ENCODE measurements at regions not wholly inside any gene's neighbourhood (a gene's known extent, or its start where the extent isn't known, plus 50 kb on each side); places are given as distances from the start of the nearest gene placed in this dataset.

DNA sequence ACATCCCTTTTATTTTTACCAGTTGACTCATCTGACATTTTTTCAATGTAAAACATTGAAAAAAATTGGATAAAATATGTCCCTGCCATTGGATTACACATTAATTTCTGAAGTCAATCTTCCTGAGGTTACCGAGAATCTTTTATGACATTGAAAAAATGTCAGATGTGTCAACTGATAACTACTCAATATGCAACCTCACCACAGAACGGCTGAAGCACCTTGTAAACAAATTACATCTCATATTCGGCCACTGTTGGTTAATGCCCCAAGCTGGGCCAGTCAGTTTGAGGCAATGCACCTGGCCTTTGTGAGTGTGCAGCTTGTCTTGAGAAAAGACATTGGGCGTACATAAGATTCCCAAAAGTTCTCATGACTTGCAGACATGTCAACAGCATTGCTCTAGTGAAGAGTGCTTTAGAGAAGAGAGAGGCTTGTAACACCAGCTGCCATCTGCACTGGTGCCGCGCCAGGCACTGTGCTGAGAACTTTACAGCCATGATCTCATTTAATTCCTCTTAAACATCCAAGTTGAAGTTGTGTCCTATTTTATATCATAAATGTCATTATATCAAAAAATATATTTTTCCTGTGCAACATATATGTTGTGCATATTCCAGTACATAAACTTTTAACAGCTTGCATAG is 112.7 kb upstream of the SLC35G4 start:
- no peak for TF ChIP-seq CTCF (IDR thresholded peaks at IDR 0.05; ENCODE audit: low read depth, low read length)
- TF ChIP-seq EZH2phosphoT487 (IDR thresholded peaks at IDR 0.05; ENCODE audit: low read depth), result no peak

All from OCI-LY3 (cell line).